MCF 10A (cell line): ENCODE measurements at regions not wholly inside any gene's neighbourhood (a gene's known extent, or its start where the extent isn't known, plus 50 kb on each side); places are given as distances from the start of the nearest gene placed in this dataset.

Source experiments
- BruUV-seq: library from RNA; stranded (reverse); fragments of 400-500 nt; replicated peaks from 2 replicates; lab custom pipeline; 2021; lab: Mats Ljungman, UMichigan
- CTCF ChIA-PET: fragments of 300-600 bp; sonication (Branson Sonifier 250); formaldehyde crosslinking; extraction: SDS; loops from one replicate; lab custom pipeline; 2021; ENCODE audit warnings: antibody characterized with exemption, inconsistent platforms; lab: Yijun Ruan, JAX
- POLR2A ChIA-PET: fragments of 300-600, 350-650 bp; sonication (Branson Sonifier 250); formaldehyde crosslinking; extraction: SDS; loops from one replicate; lab custom pipeline; 2020; ENCODE audit warnings: antibody characterized with exemption, inconsistent platforms; lab: Yijun Ruan, JAX
- DNase-seq: peaks from one replicate; pipeline ENCODE4 v3.0.0-alpha.2; 2018; ENCODE audit not compliant: unreplicated experiment
- H3K27ac Mint-ChIP-seq: one replicate; pipeline ENCODE4 v1.8.0; 2022; ENCODE audit warnings: mild to moderate bottlenecking, low read depth, mixed read lengths; ENCODE audit not compliant: unreplicated experiment
- H3K27me3 Mint-ChIP-seq: one replicate; pipeline ENCODE4 v1.8.0; 2022; ENCODE audit warnings: mixed read lengths; ENCODE audit not compliant: insufficient read depth, unreplicated experiment
- H3K36me3 Mint-ChIP-seq: one replicate; pipeline ENCODE4 v1.8.0; 2022; ENCODE audit warnings: mild to moderate bottlenecking, moderate library complexity, mixed read lengths; ENCODE audit not compliant: insufficient read depth, unreplicated experiment
- H3K4me1 Mint-ChIP-seq: one replicate; pipeline ENCODE4 v1.8.0; 2022; ENCODE audit warnings: mixed read lengths; ENCODE audit not compliant: insufficient read depth, unreplicated experiment
- H3K4me3 Mint-ChIP-seq: one replicate; pipeline ENCODE4 v1.8.0; 2022; ENCODE audit warnings: mild to moderate bottlenecking, moderate library complexity, mixed read lengths; ENCODE audit not compliant: unreplicated experiment
- H3K9me3 Mint-ChIP-seq: one replicate; pipeline ENCODE4 v1.8.0; 2022; ENCODE audit warnings: mixed read lengths; ENCODE audit not compliant: unreplicated experiment
- intact Hi-C: fragments of 100-400 bp; cut with micrococcal nuclease; formaldehyde crosslinking; loops from 2 replicates; pipeline ENCODE4 v1.14.1; 2022
- TF ChIP-seq, protein P1 (sequence below): fragments of 200-600 bp; IDR thresholded peaks from one replicate; pipeline ENCODE4 v1.8.0; 2022; ENCODE audit warnings: antibody characterized with exemption, mild to moderate bottlenecking; ENCODE audit not compliant: unreplicated experiment

DNA sequence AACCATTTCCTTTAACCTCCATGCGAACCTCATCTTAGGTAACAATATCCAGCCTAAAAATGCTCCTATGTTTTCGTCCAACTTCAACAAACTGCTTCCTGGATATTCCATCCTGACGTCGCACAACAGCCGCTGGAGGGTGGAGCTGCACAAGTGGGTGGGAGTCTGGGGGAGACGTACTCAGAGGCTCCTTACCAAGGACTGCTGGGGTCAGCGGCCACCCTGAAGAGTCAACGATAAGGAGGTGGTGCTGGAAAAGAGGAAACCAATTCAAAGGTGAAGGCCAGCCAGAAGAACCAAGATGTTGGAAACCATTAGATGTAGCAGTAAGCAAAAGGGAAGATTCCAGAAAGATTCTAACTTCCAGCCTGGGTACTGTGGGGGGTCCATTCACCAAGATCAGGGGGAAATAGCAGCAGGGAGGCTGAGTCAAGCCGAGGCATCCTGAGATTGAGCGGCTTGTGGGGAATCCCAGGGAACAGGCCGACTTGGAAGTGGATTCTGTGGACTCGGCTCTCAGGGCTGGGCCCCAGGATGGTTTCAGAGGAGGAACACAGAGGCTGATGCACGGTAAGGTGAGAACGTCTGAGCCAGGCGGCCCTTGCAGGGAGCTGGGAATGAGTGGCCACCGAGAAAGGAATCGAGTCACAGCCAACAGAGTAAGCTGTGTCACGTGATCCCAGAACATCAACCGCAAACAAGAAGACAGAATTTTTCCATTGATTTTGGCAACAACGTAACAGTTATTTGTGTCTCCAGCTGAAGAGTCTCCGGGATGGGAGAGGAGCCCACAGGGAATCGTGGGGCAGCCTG is 375.7 kb downstream of the NPHP4 start:
- DNase-seq = no peak
- no peak overlapping the region for H3K27ac Mint-ChIP-seq

DNA sequence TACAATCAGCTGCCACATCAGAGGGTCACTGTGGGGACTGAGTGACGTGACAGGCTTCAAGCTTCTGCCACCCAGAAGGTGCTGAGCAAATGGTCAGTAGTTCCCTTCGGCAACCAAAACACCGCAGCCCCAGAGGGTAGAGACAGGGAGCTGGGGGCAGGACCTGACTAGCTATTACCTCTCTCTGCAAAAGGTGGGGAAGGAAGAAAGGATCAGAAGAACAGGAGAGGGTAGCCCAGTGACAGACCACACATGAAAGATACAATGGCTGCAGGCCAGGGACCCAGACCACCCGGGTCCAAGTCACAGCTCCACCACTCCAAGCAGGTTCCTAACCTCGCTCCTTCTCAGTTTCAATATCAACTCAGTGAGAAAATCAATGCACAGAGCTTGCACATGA is 377.1 kb downstream of the NPHP4 start:
- Mint-ChIP-seq H3K27ac (no peak overlapping the region), H3K36me3 (peaks cover 5% of the 10 kb centered on the region), H3K27me3 (peaks cover 16% of the 10 kb centered on the region), H3K4me3 (no peak overlapping the region), H3K9me3 (no peaks in the 10 kb centered on the region), H3K4me1 (peaks cover 26% of the 10 kb centered on the region)
- no TSS peak for BruUV-seq
- no peak for DNase-seq
- ChIA-PET CTCF (interaction anchor here (0.6 to 2.0 kb wide), 7 partner anchors 16 to 430 kb away, joined by 3 to 19 read pairs (median 6); no protein-coding TSS in a partner anchor), POLR2A (interaction anchor here (0.7 kb wide), 1 partner anchor 111 kb away, joined by 3 read pairs; no protein-coding TSS in a partner anchor)
- TF ChIP-seq, protein P1, sequence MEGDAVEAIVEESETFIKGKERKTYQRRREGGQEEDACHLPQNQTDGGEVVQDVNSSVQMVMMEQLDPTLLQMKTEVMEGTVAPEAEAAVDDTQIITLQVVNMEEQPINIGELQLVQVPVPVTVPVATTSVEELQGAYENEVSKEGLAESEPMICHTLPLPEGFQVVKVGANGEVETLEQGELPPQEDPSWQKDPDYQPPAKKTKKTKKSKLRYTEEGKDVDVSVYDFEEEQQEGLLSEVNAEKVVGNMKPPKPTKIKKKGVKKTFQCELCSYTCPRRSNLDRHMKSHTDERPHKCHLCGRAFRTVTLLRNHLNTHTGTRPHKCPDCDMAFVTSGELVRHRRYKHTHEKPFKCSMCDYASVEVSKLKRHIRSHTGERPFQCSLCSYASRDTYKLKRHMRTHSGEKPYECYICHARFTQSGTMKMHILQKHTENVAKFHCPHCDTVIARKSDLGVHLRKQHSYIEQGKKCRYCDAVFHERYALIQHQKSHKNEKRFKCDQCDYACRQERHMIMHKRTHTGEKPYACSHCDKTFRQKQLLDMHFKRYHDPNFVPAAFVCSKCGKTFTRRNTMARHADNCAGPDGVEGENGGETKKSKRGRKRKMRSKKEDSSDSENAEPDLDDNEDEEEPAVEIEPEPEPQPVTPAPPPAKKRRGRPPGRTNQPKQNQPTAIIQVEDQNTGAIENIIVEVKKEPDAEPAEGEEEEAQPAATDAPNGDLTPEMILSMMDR = no peak
- intact Hi-C loops = no loop called here

More for the DNA sequence above, 375.7 kb downstream of the NPHP4 start:
- peaks cover 5% of the 10 kb centered on the region for H3K36me3 Mint-ChIP-seq
- H3K9me3 Mint-ChIP-seq = no peaks in the 10 kb centered on the region
- no TSS peak for BruUV-seq
- TF ChIP-seq, protein P1 = no peak
- no peak overlapping the region for H3K4me3 Mint-ChIP-seq
- H3K27me3 Mint-ChIP-seq = peaks cover 16% of the 10 kb centered on the region
- intact Hi-C loops = no loop called here
- peaks cover 13% of the 10 kb centered on the region for H3K4me1 Mint-ChIP-seq
- ChIA-PET POLR2A (no interaction called here), CTCF (interaction anchor here (1.6 kb wide), 1 partner anchor 129 kb away, joined by 9 read pairs; no protein-coding TSS in a partner anchor)

DNA sequence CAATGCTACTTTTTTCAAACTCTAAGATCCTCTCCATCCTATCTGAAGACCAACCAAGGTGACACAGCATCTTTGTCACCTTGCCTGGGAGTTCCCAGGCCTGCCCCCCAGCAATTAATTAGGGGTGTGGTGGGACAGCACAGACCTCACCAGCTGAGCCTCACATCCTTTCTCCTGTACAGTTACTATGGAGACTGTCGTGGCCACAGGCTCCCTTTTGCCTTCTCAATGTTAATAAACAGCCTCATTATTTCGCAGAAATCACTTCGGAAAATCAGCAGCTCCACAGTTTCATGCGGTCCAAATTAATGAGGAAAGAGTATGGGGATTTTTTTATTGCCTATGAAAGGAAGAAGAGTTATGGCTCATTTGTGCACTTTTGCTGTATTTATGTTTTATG is 378.3 kb downstream of the NPHP4 start:
- TF ChIP-seq, protein P1 = no peak

DNA sequence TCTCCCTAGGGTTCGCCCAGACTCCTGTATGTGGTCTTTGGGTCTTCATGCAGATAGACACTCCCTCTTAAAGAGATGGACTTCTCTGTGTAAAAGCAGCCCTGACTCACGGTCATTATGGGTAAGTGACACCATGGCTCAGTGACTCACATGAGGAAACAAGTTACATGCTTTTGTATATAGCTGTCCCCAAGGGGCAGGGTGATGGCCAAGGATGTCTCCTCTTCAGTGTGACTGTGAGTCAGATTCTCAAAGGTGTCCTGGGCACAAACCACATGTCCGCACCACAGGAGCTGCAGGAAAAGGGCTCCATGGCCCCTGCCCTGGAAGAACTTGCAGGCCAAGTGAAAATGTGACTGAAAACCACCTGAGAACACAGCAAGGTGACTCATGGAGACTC is 380.4 kb downstream of the NPHP4 start:
- Mint-ChIP-seq H3K27me3 (peaks cover 9% of the 10 kb centered on the region), H3K4me1 (peaks cover 26% of the 10 kb centered on the region), H3K27ac (no peak overlapping the region), H3K4me3 (no peak overlapping the region), H3K9me3 (peaks cover 8% of the 10 kb centered on the region), H3K36me3 (peaks cover 7% of the 10 kb centered on the region)
- no TSS peak for BruUV-seq
- DNase-seq = no peak
- intact Hi-C loops = no loop called here
- CTCF ChIA-PET = interaction anchor here (0.5 to 2.9 kb wide), 9 partner anchors 8 to 183 kb away, joined by 3 to 12 read pairs (median 6); no protein-coding TSS in a partner anchor
- TF ChIP-seq, protein P1 = no peak
- POLR2A ChIA-PET = interaction anchor here (1.0 to 2.6 kb wide), 6 partner anchors 9 to 41 kb away, joined by 3 to 20 read pairs (median 10); no protein-coding TSS in a partner anchor

More for the DNA sequence above, 378.3 kb downstream of the NPHP4 start:
- no TSS peak for BruUV-seq
- Mint-ChIP-seq H3K4me1 (peaks cover 26% of the 10 kb centered on the region), H3K9me3 (peaks cover 8% of the 10 kb centered on the region), H3K36me3 (peaks cover 12% of the 10 kb centered on the region), H3K27ac (no peak overlapping the region), H3K27me3 (peaks cover 16% of the 10 kb centered on the region), H3K4me3 (no peak overlapping the region)
- ChIA-PET POLR2A (no interaction called here), CTCF (interaction anchor here (1.5 to 2.0 kb wide), 2 partner anchors 104 to 131 kb away, joined by 4 to 19 read pairs; no protein-coding TSS in a partner anchor)
- DNase-seq = no peak
- intact Hi-C loops = no loop called here
